Activated CD4-positive, alpha-beta T cell treated with anti-CD3 and anti-CD28 coated beads for 4 hours (primary cell): ENCODE measurements at regions not wholly inside any gene's neighbourhood (a gene's known extent, or its start where the extent isn't known, plus 50 kb on each side); places are given as distances from the start of the nearest gene placed in this dataset.
"Not testable (repeated sequence)": the region's sequence is repeated elsewhere in the genome, so short reads cannot be mapped to it uniquely, and the experiment has no call there.

Experiments
- DNase-seq, 2 donors: peaks; one replicate each; pipeline ENCODE4 v3.0.0-alpha.2; 2020

GRCh38 chr3:26193558-26193957 is 403.7 kb downstream of the OXSM start:
- DNase-seq = no peak

GRCh38 chr3:26196781-26197180 is 406.9 kb downstream of the OXSM start:
- DNase-seq = no peak

- DNase-seq = no peak
Observed at GRCh38 chr3:26198609-26199008, 408.7 kb downstream of the OXSM start.

- no peak for DNase-seq
Observed at GRCh38 chr3:26202169-26202568, 412.3 kb downstream of the OXSM start.

- no peak for DNase-seq
Observed at GRCh38 chr3:26205475-26205874, 415.6 kb downstream of the OXSM start.

GRCh38 chr3:26208201-26208600 is 414.4 kb upstream of the LRRC3B start:
- no peak for DNase-seq

- DNase-seq = no peak
Observed at GRCh38 chr3:26229801-26230200, 392.8 kb upstream of the LRRC3B start.

- no peak for DNase-seq
Observed at GRCh38 chr3:26233374-26233773, 389.2 kb upstream of the LRRC3B start.

GRCh38 chr3:26236531-26236930 is 386.0 kb upstream of the LRRC3B start:
- no peak for DNase-seq

GRCh38 chr3:26237036-26237682 is 385.4 kb upstream of the LRRC3B start:
- no peak for DNase-seq

GRCh38 chr3:26244586-26244985 is 378.0 kb upstream of the LRRC3B start:
- not testable (repeated sequence) for DNase-seq

GRCh38 chr3:26245236-26245635 is 377.3 kb upstream of the LRRC3B start:
- no peak for DNase-seq

- no peak for DNase-seq
Observed at GRCh38 chr3:26246901-26247300, 375.7 kb upstream of the LRRC3B start.

- no peak for DNase-seq
Observed at GRCh38 chr3:26247712-26248111, 374.9 kb upstream of the LRRC3B start.

- no peak for DNase-seq
Observed at GRCh38 chr3:26252001-26252400, 370.6 kb upstream of the LRRC3B start.

- no peak for DNase-seq
Observed at GRCh38 chr3:26256224-26256623, 366.3 kb upstream of the LRRC3B start.

GRCh38 chr3:26259176-26259575 is 363.4 kb upstream of the LRRC3B start:
- no peak for DNase-seq

GRCh38 chr3:26260139-26260538 is 362.4 kb upstream of the LRRC3B start:
- DNase-seq = no peak

- no peak for DNase-seq
Observed at GRCh38 chr3:26264708-26265107, 357.9 kb upstream of the LRRC3B start.

GRCh38 chr3:26271848-26272247 is 350.7 kb upstream of the LRRC3B start:
- DNase-seq = no peak

- DNase-seq = no peak
Observed at GRCh38 chr3:26273196-26273595, 349.4 kb upstream of the LRRC3B start.

- no peak for DNase-seq
Observed at GRCh38 chr3:26279091-26279490, 343.5 kb upstream of the LRRC3B start.

GRCh38 chr3:26280517-26280916 is 342.1 kb upstream of the LRRC3B start:
- DNase-seq = no peak

GRCh38 chr3:26281284-26281985 is 341.1 kb upstream of the LRRC3B start:
- no peak for DNase-seq

GRCh38 chr3:26284503-26284902 is 338.1 kb upstream of the LRRC3B start:
- not testable (repeated sequence) for DNase-seq
